ENCODE measurements at regions not wholly inside any gene's neighbourhood (a gene's known extent, or its start where the extent isn't known, plus 50 kb on each side); places are given as distances from the start of the nearest gene placed in this dataset.

- Histone ChIP-seq H3K4me1 (no peaks in the 10 kb centered on the region), H3K9me3 (no peaks in the 10 kb centered on the region), H3K4me3 (no peak overlapping the region), H3K36me3 (no peaks in the 10 kb centered on the region), H3K27me3 (no peaks in the 10 kb centered on the region), H3K27ac (no peak overlapping the region)
- intact Hi-C loops (cut with DNase I) = no loop called here
- no peak for DNase-seq (ENCODE audit: extremely low spot score in 2 of 2)
- no peak for TF ChIP-seq POLR2A (IDR thresholded peaks at IDR 0.05)
- TF ChIP-seq CTCF (IDR thresholded peaks at IDR 0.05) = no peak
- TF ChIP-seq POLR2AphosphoS5 (IDR thresholded peaks at IDR 0.05; ENCODE audit: insufficient read depth in 1 of 2, low read depth in 1 of 2) = no peak
These were observed 160.4 kb upstream of the SPACA1 start for GRCh38 chr6:87887266-87887665.

DNA sequence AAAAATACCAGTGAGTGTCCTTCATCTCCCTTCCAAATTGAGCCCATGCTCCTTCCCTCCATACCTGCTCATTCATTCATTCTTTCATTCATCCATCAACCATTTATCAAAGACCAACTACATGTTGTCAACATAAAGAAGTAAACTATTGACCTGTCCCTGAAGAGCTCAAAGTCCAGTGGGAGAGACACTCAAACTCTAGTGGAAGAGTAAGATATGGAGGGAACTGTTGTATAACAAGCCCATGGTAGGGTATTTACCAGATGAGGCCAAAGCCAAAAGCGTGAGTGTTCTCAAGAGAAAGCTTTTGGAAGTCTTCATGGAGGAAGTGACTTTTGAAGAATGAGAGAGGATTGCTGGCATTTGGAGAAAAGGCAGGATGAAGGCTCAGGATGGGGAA, 163.4 kb upstream of the SPACA1 start:
- no peak for DNase-seq (ENCODE audit: extremely low spot score in 2 of 2)
- Histone ChIP-seq H3K4me3 (no peak overlapping the region), H3K27ac (no peak overlapping the region), H3K9me3 (no peaks in the 10 kb centered on the region), H3K27me3 (no peaks in the 10 kb centered on the region), H3K4me1 (no peaks in the 10 kb centered on the region), H3K36me3 (no peaks in the 10 kb centered on the region)
- intact Hi-C loops (cut with DNase I) = no loop called here
- TF ChIP-seq CTCF (IDR thresholded peaks at IDR 0.05) = no peak
- no peak for TF ChIP-seq POLR2A (IDR thresholded peaks at IDR 0.05)
- no peak for TF ChIP-seq POLR2AphosphoS5 (IDR thresholded peaks at IDR 0.05; ENCODE audit: insufficient read depth in 1 of 2, low read depth in 1 of 2)

GRCh38 chr6:87881342-87881895, 166.2 kb upstream of the SPACA1 start:
- Histone ChIP-seq H3K4me3 (no peak overlapping the region), H3K36me3 (no peaks in the 10 kb centered on the region), H3K9me3 (no peaks in the 10 kb centered on the region), H3K27me3 (no peaks in the 10 kb centered on the region), H3K4me1 (no peaks in the 10 kb centered on the region), H3K27ac (no peak overlapping the region)
- no peak for TF ChIP-seq CTCF (IDR thresholded peaks at IDR 0.05)
- TF ChIP-seq POLR2A (IDR thresholded peaks at IDR 0.05) = no peak
- TF ChIP-seq POLR2AphosphoS5 (IDR thresholded peaks at IDR 0.05; ENCODE audit: insufficient read depth in 1 of 2, low read depth in 1 of 2) = no peak
- no peak for DNase-seq (ENCODE audit: extremely low spot score in 2 of 2)
- intact Hi-C loops (cut with DNase I) = no loop called here

DNA sequence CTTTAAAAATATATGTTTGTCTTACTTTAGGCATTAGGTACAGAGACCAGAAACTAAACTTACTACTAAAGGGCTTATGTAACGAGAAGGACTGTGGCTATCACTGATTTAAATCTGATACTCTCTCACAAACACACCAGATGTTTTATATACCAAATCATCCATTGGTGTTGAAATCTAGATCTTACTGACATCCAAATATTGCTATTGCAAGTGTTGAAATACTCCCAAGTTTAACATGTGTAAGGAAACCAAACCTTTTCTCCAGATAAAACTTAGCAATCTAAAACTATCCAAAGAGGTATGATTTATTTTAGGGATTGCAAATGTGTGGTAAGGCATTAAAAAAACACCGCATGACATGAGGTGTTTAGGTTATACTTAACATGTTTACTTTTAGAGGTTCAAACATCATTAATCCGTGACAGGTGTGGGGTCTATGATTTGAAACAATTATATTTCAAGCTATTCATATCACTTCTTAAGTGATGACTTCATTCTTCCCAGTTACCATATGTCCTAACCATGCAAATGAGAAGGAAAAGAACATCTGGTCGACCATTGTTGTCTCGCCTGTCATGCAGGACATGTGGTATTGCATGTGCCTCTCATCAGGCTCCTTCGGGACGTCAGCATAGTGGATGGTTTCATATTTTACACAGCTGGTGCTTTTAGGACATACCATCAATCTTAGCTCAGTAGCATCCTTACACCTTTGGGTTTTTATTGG, 168.3 kb upstream of the SPACA1 start:
- Histone ChIP-seq H3K27me3 (no peaks in the 10 kb centered on the region), H3K4me3 (no peak overlapping the region), H3K9me3 (no peaks in the 10 kb centered on the region), H3K4me1 (no peaks in the 10 kb centered on the region), H3K27ac (no peak overlapping the region), H3K36me3 (no peaks in the 10 kb centered on the region)
- DNase-seq (ENCODE audit: extremely low spot score in 2 of 2) = no peak
- TF ChIP-seq CTCF (IDR thresholded peaks at IDR 0.05) = no peak
- no peak for TF ChIP-seq POLR2AphosphoS5 (IDR thresholded peaks at IDR 0.05; ENCODE audit: insufficient read depth in 1 of 2, low read depth in 1 of 2)
- intact Hi-C loops (cut with DNase I) = no loop called here

GRCh38 chr6:87875781-87876180, 171.9 kb upstream of the SPACA1 start:
- Histone ChIP-seq H3K27ac (no peak overlapping the region), H3K36me3 (no peaks in the 10 kb centered on the region), H3K27me3 (no peaks in the 10 kb centered on the region), H3K9me3 (no peaks in the 10 kb centered on the region), H3K4me3 (no peak overlapping the region), H3K4me1 (peaks cover 3% of the 10 kb centered on the region)
- DNase-seq (ENCODE audit: extremely low spot score in 2 of 2) = no peak
- intact Hi-C loops (cut with DNase I) = no loop called here
- TF ChIP-seq POLR2AphosphoS5 (IDR thresholded peaks at IDR 0.05; ENCODE audit: insufficient read depth in 1 of 2, low read depth in 1 of 2) (no peak), CTCF (IDR thresholded peaks at IDR 0.05) (no peak), POLR2A (IDR thresholded peaks at IDR 0.05) (no peak)
